Astrocyte of the cerebellum (primary cell): ENCODE measurements at regions not wholly inside any gene's neighbourhood (a gene's known extent, or its start where the extent isn't known, plus 50 kb on each side); places are given as distances from the start of the nearest gene placed in this dataset.

ENCODE experiments used
- DNase-seq: peaks from one replicate; pipeline ENCODE4 v3.0.0-alpha.2; 2011; ENCODE audit warnings: low read depth
- H3K4me3 ChIP-seq: 2 replicates; pipeline ENCODE4 v1.5.1; 2011; ENCODE audit warnings: mild to moderate bottlenecking, low read depth, low read length, moderate library complexity
- CTCF ChIP-seq: IDR thresholded peaks from 2 replicates; pipeline ENCODE4 v1.5.1; 2012; ENCODE audit warnings: low read length, low read depth, moderate library complexity, mild to moderate bottlenecking; ENCODE audit errors: missing control alignments
- in situ Hi-C: cut with HindIII; loops from 2 replicates; pipeline ENCODE4 v1.10.0; 2017; ENCODE audit warnings: low sequenced_read_pairs

- DNase-seq, result no peak
- in situ Hi-C loops, result no loop called here
- H3K4me3 ChIP-seq, result no peak overlapping the region
- TF ChIP-seq CTCF, result no peak
Observed at GRCh38 chr7:153430931-153431330, 621.3 kb upstream of the DPP6 start.

GRCh38 chr7:153432063-153432462 lies 620.1 kb upstream of the DPP6 start:
- in situ Hi-C loops, result no loop called here
- TF ChIP-seq CTCF, result no peak

GRCh38 chr7:153433223-153433622 lies 619.0 kb upstream of the DPP6 start:
- H3K4me3 ChIP-seq, result no peak overlapping the region
- in situ Hi-C loops, result no loop called here
- no peak for DNase-seq
- no peak for TF ChIP-seq CTCF

More at GRCh38 chr7:153432063-153432462, 620.1 kb upstream of the DPP6 start:
- no peak for DNase-seq
- no peak overlapping the region for H3K4me3 ChIP-seq

GRCh38 chr7:153440715-153441114 lies 611.5 kb upstream of the DPP6 start:
- TF ChIP-seq CTCF, result no peak
- in situ Hi-C loops, result no loop called here
- no peak overlapping the region for H3K4me3 ChIP-seq
- DNase-seq, result no peak

GRCh38 chr7:153443032-153443701 lies 609.0 kb upstream of the DPP6 start:
- H3K4me3 ChIP-seq, result no peak overlapping the region
- no peak for TF ChIP-seq CTCF
- in situ Hi-C loops, result no loop called here
- no peak for DNase-seq

GRCh38 chr7:153444641-153445040 lies 607.6 kb upstream of the DPP6 start:
- no peak overlapping the region for H3K4me3 ChIP-seq
- in situ Hi-C loops, result no loop called here
- no peak for DNase-seq
- no peak for TF ChIP-seq CTCF

GRCh38 chr7:153445641-153446040 lies 606.6 kb upstream of the DPP6 start:
- in situ Hi-C loops, result no loop called here
- H3K4me3 ChIP-seq, result no peak overlapping the region
- no peak for DNase-seq
- no peak for TF ChIP-seq CTCF
